ENCODE measurements at regions not wholly inside any gene's neighbourhood (a gene's known extent, or its start where the extent isn't known, plus 50 kb on each side); places are given as distances from the start of the nearest gene placed in this dataset.

DNA sequence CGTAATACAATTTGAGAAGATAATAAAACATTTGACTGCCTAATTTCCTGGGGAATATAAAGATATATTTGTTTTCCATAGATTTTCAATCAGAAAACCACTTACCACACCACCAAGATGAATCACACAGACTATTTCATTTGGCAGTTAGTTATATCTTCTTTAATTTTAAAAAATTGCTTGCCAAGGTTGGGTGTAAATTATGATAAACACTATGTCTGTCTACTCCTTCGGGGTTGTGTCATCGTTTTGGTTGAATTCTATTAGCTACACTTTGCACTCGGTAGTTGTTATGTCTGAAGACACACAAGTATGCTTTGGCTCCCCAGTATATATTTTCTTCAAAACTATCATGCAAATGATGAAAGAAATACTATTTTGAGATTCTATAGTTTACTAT lies 594.8 kb upstream of the SEMA3D start:
- TF ChIP-seq, protein P1, sequence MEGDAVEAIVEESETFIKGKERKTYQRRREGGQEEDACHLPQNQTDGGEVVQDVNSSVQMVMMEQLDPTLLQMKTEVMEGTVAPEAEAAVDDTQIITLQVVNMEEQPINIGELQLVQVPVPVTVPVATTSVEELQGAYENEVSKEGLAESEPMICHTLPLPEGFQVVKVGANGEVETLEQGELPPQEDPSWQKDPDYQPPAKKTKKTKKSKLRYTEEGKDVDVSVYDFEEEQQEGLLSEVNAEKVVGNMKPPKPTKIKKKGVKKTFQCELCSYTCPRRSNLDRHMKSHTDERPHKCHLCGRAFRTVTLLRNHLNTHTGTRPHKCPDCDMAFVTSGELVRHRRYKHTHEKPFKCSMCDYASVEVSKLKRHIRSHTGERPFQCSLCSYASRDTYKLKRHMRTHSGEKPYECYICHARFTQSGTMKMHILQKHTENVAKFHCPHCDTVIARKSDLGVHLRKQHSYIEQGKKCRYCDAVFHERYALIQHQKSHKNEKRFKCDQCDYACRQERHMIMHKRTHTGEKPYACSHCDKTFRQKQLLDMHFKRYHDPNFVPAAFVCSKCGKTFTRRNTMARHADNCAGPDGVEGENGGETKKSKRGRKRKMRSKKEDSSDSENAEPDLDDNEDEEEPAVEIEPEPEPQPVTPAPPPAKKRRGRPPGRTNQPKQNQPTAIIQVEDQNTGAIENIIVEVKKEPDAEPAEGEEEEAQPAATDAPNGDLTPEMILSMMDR (IDR thresholded peaks at IDR 0.05; ENCODE audit: low read depth, low read length): no peak
- TF ChIP-seq POLR2A (IDR thresholded peaks at IDR 0.05; ENCODE audit: extremely low read depth, insufficient read length) (no peak), MAX (IDR thresholded peaks at IDR 0.05; ENCODE audit: low read depth, low read length) (no peak)

Measured in NB4 (cell line).